ENCODE measurements at regions not wholly inside any gene's neighbourhood (a gene's known extent, or its start where the extent isn't known, plus 50 kb on each side); places are given as distances from the start of the nearest gene placed in this dataset.

GRCh38 chr9:7348692-7349091, 450.9 kb downstream of the DMAC1 start:
- no peaks in the 10 kb centered on the region for H3K9me2 ChIP-seq (replicated peaks; ENCODE audit: low read depth, low read length)

GRCh38 chr9:7347556-7347955, 452.0 kb downstream of the DMAC1 start:
- Histone ChIP-seq H3K27me3 (ENCODE audit: insufficient read depth, low read length, poor library complexity, severe bottlenecking) (no peaks in the 10 kb centered on the region), H4K20me1 (ENCODE audit: insufficient read depth, low read length, poor library complexity, severe bottlenecking) (no peaks in the 10 kb centered on the region), H2AFZ (ENCODE audit: low read length) (no peak overlapping the region), H3K4me2 (ENCODE audit: low read depth, low read length, poor library complexity, severe bottlenecking) (no peak overlapping the region), H3K79me2 (ENCODE audit: insufficient read depth, low read length) (no peaks in the 10 kb centered on the region), H3K4me3 (ENCODE audit: low read length, poor library complexity, severe bottlenecking) (no peak overlapping the region), H3K9ac (ENCODE audit: low read depth, low read length, poor library complexity, severe bottlenecking) (no peak overlapping the region), H3K36me3 (ENCODE audit: insufficient read depth, low read length) (no peaks in the 10 kb centered on the region), H3K4me1 (ENCODE audit: insufficient read depth, low read length, poor library complexity, severe bottlenecking) (no peaks in the 10 kb centered on the region), H3K9me3 (ENCODE audit: insufficient read depth, low read depth, low read length) (no peaks in the 10 kb centered on the region), H3K9me2 (replicated peaks; ENCODE audit: low read depth, low read length) (no peaks in the 10 kb centered on the region), H3F3A (ENCODE audit: low read depth) (no peaks in the 10 kb centered on the region)
- no peak for TF ChIP-seq CTCF (conservative IDR thresholded peaks at IDR 0.05; ENCODE audit: low read length)
- no peak for TF ChIP-seq EZH2phosphoT487 (IDR thresholded peaks at IDR 0.05; ENCODE audit: borderline replicate concordance)

More at GRCh38 chr9:7348692-7349091, 450.9 kb downstream of the DMAC1 start:
- Histone ChIP-seq H4K20me1 (ENCODE audit: insufficient read depth, low read length, poor library complexity, severe bottlenecking) (no peaks in the 10 kb centered on the region), H3K27me3 (ENCODE audit: insufficient read depth, low read length, poor library complexity, severe bottlenecking) (no peaks in the 10 kb centered on the region), H3K4me3 (ENCODE audit: low read length, poor library complexity, severe bottlenecking) (no peak overlapping the region), H3K9ac (ENCODE audit: low read depth, low read length, poor library complexity, severe bottlenecking) (no peak overlapping the region), H3F3A (ENCODE audit: low read depth) (no peaks in the 10 kb centered on the region), H3K9me3 (ENCODE audit: insufficient read depth, low read depth, low read length) (no peaks in the 10 kb centered on the region), H3K79me2 (ENCODE audit: insufficient read depth, low read length) (no peaks in the 10 kb centered on the region), H3K4me1 (ENCODE audit: insufficient read depth, low read length, poor library complexity, severe bottlenecking) (no peaks in the 10 kb centered on the region), H2AFZ (ENCODE audit: low read length) (no peak overlapping the region), H3K36me3 (ENCODE audit: insufficient read depth, low read length) (no peaks in the 10 kb centered on the region), H3K4me2 (ENCODE audit: low read depth, low read length, poor library complexity, severe bottlenecking) (no peak overlapping the region)
- no peak for TF ChIP-seq EZH2phosphoT487 (IDR thresholded peaks at IDR 0.05; ENCODE audit: borderline replicate concordance)
- no peak for TF ChIP-seq CTCF (conservative IDR thresholded peaks at IDR 0.05; ENCODE audit: low read length)

- TF ChIP-seq CTCF (conservative IDR thresholded peaks at IDR 0.05; ENCODE audit: low read length) (no peak), EZH2phosphoT487 (IDR thresholded peaks at IDR 0.05; ENCODE audit: borderline replicate concordance) (no peak)
- Histone ChIP-seq H3K4me1 (ENCODE audit: insufficient read depth, low read length, poor library complexity, severe bottlenecking) (no peaks in the 10 kb centered on the region), H2AFZ (ENCODE audit: low read length) (no peak overlapping the region), H3K4me3 (ENCODE audit: low read length, poor library complexity, severe bottlenecking) (no peak overlapping the region), H3K27me3 (ENCODE audit: insufficient read depth, low read length, poor library complexity, severe bottlenecking) (no peaks in the 10 kb centered on the region), H3K36me3 (ENCODE audit: insufficient read depth, low read length) (no peaks in the 10 kb centered on the region), H3K9me2 (replicated peaks; ENCODE audit: low read depth, low read length) (no peaks in the 10 kb centered on the region), H3K9me3 (ENCODE audit: insufficient read depth, low read depth, low read length) (no peaks in the 10 kb centered on the region), H3K79me2 (ENCODE audit: insufficient read depth, low read length) (no peaks in the 10 kb centered on the region), H4K20me1 (ENCODE audit: insufficient read depth, low read length, poor library complexity, severe bottlenecking) (no peaks in the 10 kb centered on the region), H3F3A (ENCODE audit: low read depth) (no peaks in the 10 kb centered on the region), H3K9ac (ENCODE audit: low read depth, low read length, poor library complexity, severe bottlenecking) (no peak overlapping the region), H3K4me2 (ENCODE audit: low read depth, low read length, poor library complexity, severe bottlenecking) (no peak overlapping the region)
These were observed 453.4 kb downstream of the DMAC1 start for GRCh38 chr9:7346144-7346543.

Measured in Loucy (cell line).